ENCODE measurements at regions not wholly inside any gene's neighbourhood (a gene's known extent, or its start where the extent isn't known, plus 50 kb on each side); places are given as distances from the start of the nearest gene placed in this dataset.

GRCh38 chr11:119491753-119492510, 69.0 kb upstream of the THY1 start:
- TF ChIP-seq, protein P1, sequence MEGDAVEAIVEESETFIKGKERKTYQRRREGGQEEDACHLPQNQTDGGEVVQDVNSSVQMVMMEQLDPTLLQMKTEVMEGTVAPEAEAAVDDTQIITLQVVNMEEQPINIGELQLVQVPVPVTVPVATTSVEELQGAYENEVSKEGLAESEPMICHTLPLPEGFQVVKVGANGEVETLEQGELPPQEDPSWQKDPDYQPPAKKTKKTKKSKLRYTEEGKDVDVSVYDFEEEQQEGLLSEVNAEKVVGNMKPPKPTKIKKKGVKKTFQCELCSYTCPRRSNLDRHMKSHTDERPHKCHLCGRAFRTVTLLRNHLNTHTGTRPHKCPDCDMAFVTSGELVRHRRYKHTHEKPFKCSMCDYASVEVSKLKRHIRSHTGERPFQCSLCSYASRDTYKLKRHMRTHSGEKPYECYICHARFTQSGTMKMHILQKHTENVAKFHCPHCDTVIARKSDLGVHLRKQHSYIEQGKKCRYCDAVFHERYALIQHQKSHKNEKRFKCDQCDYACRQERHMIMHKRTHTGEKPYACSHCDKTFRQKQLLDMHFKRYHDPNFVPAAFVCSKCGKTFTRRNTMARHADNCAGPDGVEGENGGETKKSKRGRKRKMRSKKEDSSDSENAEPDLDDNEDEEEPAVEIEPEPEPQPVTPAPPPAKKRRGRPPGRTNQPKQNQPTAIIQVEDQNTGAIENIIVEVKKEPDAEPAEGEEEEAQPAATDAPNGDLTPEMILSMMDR (IDR thresholded peaks at IDR 0.05), result peak; percentile 45
- no peak for TF ChIP-seq EZH2 (IDR thresholded peaks at IDR 0.05)

Data from neural progenitor cell (in vitro differentiated cells).